Right cardiac atrium (tissue), 5 donors: ENCODE measurements at regions not wholly inside any gene's neighbourhood (a gene's known extent, or its start where the extent isn't known, plus 50 kb on each side); places are given as distances from the start of the nearest gene placed in this dataset.

Experiments
- ATAC-seq, 2 donors: fragments of 200-7000 bp; cut with Tn5 transposase; one replicate each; pipeline versions ENCODE4 v1.8.0 to v1.9.1; 2020; ENCODE audit warnings: moderate library complexity in 2 of 2, mild to moderate bottlenecking in 1 of 2
- DNase-seq, 3 donors: peaks; one replicate each; pipeline ENCODE4 v3.0.0-alpha.2; 2020
- H3K27ac ChIP-seq: one replicate; pipeline ENCODE4 v1.5.1; 2013; ENCODE audit warnings: mild to moderate bottlenecking, low read length, control low read depth, moderate library complexity
- H3K27me3 ChIP-seq: one replicate; pipeline ENCODE4 v1.6.1; 2013; ENCODE audit not compliant: control insufficient read depth, insufficient read depth
- H3K4me1 ChIP-seq: one replicate; pipeline ENCODE4 v1.6.1; 2013; ENCODE audit warnings: low read length; ENCODE audit not compliant: control insufficient read depth, insufficient read depth
- H3K4me3 ChIP-seq: one replicate; pipeline ENCODE4 v1.5.1; 2013; ENCODE audit warnings: low read length, control low read depth
- H3K9me3 ChIP-seq: one replicate; pipeline ENCODE4 v1.6.1; 2013; ENCODE audit warnings: low read length; ENCODE audit not compliant: control insufficient read depth
- WGBS: extraction: QIAGEN DNeasy Blood & Tissue Kit; methylation state at CpG from one replicate; pipeline ENCODE4 v1.1.7; 2013; 5-methylcytosine and 5-hydroxymethylcytosine counted together
- intact Hi-C, 4 donors: fragments of 100-400 bp; cut with DNase I; formaldehyde crosslinking; loops; one replicate each; pipeline versions ENCODE4 v1.11.0 to v1.14.0; 2022 to 2023
- donor health status: healthy with polysubstance abuse.
- donor health status: DM: no; HTN: yes; CAD: no.
- donor health status: DM: no; HTN: no; CAD: no.
- donor health status: DM: no; HTN: yes; CAD: no; lungs with severe emphysema.
- donor health status: DM: yes; HTN: yes; CAD: no.

DNA sequence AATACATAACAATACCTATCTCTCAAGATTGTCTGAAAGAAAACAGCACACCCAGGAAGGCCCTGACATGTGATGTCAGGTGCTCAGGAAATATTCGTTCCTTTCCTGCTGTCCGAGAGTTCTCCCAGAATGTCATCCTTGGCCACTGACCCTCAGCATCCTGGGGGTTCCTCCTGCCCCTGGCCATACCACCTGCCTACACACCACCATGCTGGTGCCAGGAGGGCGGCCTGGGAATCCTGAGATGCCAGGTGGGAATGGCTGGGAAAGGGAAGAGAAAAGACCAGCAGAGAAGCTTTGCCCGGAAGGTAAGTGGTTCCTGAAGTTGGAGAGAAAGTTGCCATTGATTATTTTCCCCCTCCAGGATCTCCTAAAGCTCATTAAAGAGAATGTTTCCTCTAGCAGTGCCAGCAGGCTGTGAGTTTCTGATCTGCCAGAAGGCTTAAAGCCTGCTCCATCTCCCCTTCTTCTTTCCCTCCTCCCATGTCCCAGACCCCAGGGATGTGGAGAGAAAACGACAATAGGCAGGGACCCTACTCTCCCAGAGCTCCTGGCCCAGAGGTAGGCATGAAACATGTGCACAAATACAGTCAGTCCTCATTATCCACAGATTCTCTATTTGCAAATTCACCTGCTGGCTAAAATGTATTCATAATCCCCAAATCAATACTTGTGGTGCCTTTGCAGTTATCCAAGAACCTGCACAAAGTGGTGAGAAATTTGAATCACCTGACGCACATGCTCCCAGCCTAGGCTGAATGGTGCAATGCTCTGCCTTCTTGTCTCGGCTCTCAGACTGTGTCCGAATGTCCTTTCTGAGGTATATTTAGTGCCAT is 147.1 kb upstream of the MYCN start:
- 90% methylated on average over 8 of the region's 8 CpGs for WGBS

DNA sequence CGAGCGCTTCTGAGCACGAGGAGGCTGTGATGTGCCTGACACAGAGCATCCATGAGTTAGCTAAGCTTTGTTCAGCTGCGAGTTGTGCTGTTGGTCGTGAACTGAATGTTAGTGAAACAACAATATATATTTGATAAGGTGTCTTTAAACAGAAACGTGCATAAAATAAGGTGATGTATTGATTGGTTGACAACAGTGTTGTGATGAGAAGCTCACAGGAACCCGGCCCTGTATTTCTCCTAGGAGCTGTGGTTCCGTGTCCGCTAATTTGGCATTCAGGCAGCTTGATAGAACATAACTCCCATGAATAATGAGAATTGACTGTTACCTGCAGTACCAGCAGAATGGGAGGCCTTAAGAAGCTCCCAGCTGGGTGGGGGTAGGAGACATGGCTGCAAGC is 146.4 kb upstream of the MYCN start:
- DNase-seq (no peak), ATAC-seq (no peak)
- Histone ChIP-seq H3K27me3 (no peaks in the 10 kb centered on the region), H3K4me3 (no peak overlapping the region), H3K27ac (no peak overlapping the region), H3K9me3 (no peaks in the 10 kb centered on the region), H3K4me1 (no peaks in the 10 kb centered on the region)
- WGBS: 92% methylated on average over 9 of the region's 9 CpGs
- intact Hi-C loops: no loop called here

More for the DNA sequence above, 147.1 kb upstream of the MYCN start:
- intact Hi-C loops: no loop called here
- no peaks in the 10 kb centered on the region for H3K9me3 ChIP-seq
- H3K27ac ChIP-seq: no peak overlapping the region
- H3K27me3 ChIP-seq: no peaks in the 10 kb centered on the region
- H3K4me1 ChIP-seq: peaks cover 3% of the 10 kb centered on the region
- ATAC-seq: no peak
- no peak for DNase-seq
- H3K4me3 ChIP-seq: no peak overlapping the region

DNA sequence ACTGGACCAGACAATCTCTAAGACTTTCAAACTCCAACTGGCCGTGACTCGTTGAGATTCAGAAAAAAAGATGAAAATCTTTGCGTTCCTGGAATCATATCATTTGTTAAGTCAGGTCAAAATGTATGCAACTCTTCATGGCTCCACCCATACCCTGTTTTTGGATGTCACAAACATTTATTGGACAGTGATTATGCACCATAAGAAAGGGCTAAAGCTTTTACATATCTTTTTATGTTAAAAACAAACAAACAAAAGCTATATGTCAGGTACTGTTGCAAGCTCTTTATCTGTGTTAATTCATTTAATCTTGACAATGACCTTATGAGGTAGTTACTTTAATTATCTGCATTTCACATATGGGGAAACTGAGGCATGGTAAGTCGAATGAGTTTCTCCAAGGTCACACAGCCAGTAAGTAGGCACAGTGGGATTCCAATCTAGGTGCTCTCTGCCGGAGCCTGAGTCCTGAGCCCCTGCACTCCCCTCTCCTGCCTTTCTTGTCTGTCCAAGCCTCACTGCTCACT is 145.7 kb upstream of the MYCN start:
- H3K9me3 ChIP-seq: no peaks in the 10 kb centered on the region
- H3K27ac ChIP-seq: no peak overlapping the region
- DNase-seq: no peak
- H3K4me3 ChIP-seq: no peak overlapping the region
- no peak for ATAC-seq
- H3K27me3 ChIP-seq: no peaks in the 10 kb centered on the region
- intact Hi-C loops: no loop called here
- 85% methylated on average over 5 of the region's 5 CpGs for WGBS
- H3K4me1 ChIP-seq: no peaks in the 10 kb centered on the region

DNA sequence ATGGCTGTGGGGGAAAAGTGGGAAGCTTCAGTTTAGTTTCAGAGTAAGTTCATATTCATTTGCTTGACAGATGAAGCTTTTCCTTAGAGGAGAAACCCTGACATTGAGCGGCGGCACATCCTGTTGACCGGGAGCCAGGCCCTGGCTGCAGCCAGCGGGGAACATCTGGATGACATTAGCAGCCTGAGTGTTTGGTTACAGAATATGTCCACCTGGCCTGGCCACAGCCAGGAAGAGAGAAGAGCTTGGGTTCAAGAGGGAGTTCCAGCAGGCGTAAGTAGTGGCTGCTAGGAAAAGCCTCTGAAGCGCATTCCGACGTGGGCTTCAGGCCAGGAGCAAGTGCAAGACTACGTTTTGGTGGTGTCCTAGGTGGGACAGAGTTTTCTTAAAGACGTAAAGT is 144.9 kb upstream of the MYCN start:
- Histone ChIP-seq H3K27me3 (no peaks in the 10 kb centered on the region), H3K9me3 (no peaks in the 10 kb centered on the region), H3K4me1 (no peaks in the 10 kb centered on the region), H3K27ac (no peak overlapping the region), H3K4me3 (no peak overlapping the region)
- WGBS: 40% methylated on average over 10 of the region's 10 CpGs
- no peak for DNase-seq
- intact Hi-C loops: no loop called here
- ATAC-seq: no peak

DNA sequence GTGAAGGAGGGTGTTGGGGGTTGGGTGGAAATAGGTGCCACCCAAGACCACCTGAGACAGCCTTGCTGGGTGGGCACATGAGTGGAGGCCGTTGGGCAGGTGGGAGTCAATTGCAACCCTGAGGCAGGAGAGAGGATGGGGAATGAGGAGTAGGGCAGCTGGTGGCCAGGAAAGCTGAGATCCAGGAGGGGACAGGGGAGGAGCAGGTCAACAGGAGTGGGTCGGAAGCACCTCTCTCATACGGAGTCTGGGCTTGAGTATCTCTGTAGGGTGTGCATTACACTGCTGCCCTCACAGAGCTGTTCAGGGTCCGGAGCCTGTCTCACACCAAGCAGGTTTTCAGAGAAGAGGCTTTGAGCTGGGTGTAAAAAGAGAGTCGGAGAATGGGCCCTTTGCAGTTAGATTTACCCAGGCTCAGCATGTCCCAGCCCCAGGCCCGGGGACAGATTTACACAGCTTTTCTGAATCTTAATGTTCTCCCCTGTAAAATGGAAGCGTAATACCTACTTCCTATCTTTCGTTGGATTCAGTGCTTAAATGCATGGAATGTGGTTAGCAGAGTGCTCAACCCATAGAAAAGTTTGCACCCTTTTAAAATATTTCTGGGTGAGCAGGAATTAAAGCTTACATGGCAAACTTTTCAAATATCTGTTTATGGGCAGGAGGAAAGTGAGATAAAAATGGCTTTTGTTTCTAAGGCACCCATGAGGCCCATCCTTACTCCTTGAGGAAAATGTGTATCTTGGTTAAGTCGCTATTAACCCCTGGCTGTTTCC is 144.0 kb upstream of the MYCN start:
- Histone ChIP-seq H3K9me3 (no peaks in the 10 kb centered on the region), H3K4me3 (no peak overlapping the region), H3K27me3 (no peaks in the 10 kb centered on the region), H3K4me1 (no peaks in the 10 kb centered on the region), H3K27ac (no peak overlapping the region)
- WGBS: 89% methylated on average over 9 of the region's 9 CpGs
- ATAC-seq: no peak
- intact Hi-C loops: no loop called here
- no peak for DNase-seq

DNA sequence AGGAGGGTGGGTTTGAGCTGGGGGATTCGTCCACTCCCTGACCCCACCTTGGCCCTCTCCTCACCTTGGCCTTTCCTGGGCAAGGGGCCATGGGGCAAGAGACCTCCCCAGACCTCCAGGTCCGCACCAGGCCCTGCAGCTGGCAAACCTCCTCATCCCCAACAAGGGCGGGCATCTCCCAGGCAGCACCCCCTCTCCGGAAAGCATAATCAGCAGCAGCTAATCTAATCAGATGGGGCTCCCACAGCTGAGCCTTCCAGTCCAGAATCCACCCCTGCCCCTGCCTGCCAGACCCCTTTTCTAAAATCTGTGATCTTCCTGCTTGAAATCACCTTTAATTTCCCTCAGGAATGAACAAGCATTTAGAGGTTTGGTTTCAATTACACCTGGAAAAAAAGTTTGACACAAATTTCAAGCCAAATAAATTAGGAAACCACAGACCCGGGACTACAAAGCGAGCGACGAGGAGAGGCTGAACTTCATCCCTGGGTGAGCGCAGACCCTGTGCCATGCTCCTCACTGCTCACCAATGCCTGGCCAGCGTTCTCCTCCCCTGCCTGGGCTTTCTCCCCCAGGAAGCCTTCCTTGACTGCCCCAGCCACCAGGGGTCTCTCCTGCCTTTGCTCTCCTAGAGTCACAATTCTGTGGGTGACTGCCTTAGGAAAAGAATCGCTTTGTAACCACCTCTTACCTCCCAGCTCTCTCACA is 143.0 kb upstream of the MYCN start:
- no peak overlapping the region for H3K27ac ChIP-seq
- no peak overlapping the region for H3K4me3 ChIP-seq
- ATAC-seq: no peak
- H3K27me3 ChIP-seq: no peaks in the 10 kb centered on the region
- WGBS: 79% methylated on average over 11 of the region's 11 CpGs
- no peaks in the 10 kb centered on the region for H3K4me1 ChIP-seq
- no peak for DNase-seq
- intact Hi-C loops: no loop called here
- H3K9me3 ChIP-seq: no peaks in the 10 kb centered on the region

DNA sequence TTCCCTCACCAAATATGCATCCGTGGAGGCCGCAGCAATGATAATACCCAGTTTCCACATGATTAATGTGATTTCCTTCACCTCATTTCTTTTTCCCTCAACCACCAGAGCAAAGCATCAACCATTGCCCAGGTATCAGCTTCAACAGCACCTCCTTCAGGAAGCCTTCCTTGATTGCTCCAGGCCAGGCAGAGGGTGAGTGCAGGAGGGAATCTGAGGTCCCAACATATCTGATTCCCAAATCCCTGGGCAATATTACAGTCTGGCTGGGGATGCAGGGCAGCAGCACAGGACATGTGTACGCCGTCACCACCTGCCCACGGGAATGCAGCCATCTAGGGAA is 142.4 kb upstream of the MYCN start:
- Histone ChIP-seq H3K27ac (no peak overlapping the region), H3K9me3 (no peaks in the 10 kb centered on the region), H3K4me3 (no peak overlapping the region), H3K4me1 (no peaks in the 10 kb centered on the region), H3K27me3 (no peaks in the 10 kb centered on the region)
- intact Hi-C loops: no loop called here
- ATAC-seq: no peak
- WGBS: 70% methylated on average over 5 of the region's 5 CpGs
- no peak for DNase-seq

DNA sequence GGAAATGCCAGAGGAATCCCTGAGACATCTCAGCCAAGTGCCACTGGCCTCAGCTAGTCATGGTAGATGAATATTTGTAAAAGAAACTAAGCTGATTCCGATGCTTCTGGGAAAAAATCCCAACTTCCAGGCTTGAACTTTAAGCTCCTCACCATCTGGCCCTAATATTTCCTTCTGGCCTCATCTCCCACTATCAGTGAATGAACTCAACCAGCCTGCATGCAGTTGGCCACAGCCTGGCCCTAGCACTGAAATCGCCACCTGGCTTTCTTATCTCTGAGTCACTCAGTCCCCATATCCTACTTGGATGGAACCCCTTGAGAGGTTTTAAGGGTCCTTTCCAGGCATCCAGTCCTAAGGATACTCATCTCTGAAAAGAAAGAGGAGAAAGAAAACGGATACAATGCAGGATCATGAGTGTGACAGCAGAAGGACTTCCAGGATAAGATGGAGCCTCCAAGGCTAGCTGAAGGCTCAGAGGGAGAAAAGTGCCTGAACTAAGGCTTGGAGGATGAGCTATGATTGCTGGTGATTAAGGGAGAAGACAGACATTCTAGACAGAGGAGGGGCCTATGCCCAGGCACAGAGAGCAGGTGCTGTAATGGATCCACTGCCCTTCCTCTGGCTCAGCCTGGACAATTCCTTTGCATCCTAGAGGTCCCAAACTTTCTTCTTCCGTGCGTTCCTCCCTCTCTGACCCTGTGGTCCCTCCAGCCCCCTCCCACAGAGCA is 141.5 kb upstream of the MYCN start:
- ATAC-seq (no peak), DNase-seq (no peak)
- Histone ChIP-seq H3K27ac (no peak overlapping the region), H3K9me3 (no peaks in the 10 kb centered on the region), H3K4me1 (no peaks in the 10 kb centered on the region), H3K27me3 (no peaks in the 10 kb centered on the region), H3K4me3 (no peak overlapping the region)
- WGBS: 66% methylated on average over 5 of the region's 5 CpGs
- intact Hi-C loops: no loop called here

DNA sequence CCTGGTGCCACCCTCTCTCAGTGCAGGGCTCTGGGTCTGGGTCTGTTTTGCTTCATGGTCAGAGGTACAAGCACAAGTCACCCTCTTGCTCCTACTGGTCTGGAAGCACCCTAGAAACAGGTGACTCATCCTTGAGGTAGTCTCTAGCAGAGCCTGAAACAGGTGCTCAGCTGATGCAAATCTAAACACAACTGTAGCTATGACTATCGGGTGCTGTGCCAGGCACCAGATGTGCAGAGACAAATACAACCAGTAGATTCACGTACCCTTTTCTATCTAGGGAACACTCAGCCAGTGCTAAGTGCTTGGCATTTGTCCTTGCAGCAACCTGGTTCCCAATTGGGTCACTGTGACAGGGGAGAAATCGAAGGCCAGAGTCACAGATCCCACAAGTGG is 140.9 kb upstream of the MYCN start:
- no peaks in the 10 kb centered on the region for H3K27me3 ChIP-seq
- no peak overlapping the region for H3K27ac ChIP-seq
- no peak for DNase-seq
- WGBS: 63% methylated on average over 3 of the region's 3 CpGs
- no peak overlapping the region for H3K4me3 ChIP-seq
- intact Hi-C loops: no loop called here
- peak in 1 of 2 donors; percentile 7 for ATAC-seq
- H3K4me1 ChIP-seq: no peaks in the 10 kb centered on the region
- no peaks in the 10 kb centered on the region for H3K9me3 ChIP-seq

DNA sequence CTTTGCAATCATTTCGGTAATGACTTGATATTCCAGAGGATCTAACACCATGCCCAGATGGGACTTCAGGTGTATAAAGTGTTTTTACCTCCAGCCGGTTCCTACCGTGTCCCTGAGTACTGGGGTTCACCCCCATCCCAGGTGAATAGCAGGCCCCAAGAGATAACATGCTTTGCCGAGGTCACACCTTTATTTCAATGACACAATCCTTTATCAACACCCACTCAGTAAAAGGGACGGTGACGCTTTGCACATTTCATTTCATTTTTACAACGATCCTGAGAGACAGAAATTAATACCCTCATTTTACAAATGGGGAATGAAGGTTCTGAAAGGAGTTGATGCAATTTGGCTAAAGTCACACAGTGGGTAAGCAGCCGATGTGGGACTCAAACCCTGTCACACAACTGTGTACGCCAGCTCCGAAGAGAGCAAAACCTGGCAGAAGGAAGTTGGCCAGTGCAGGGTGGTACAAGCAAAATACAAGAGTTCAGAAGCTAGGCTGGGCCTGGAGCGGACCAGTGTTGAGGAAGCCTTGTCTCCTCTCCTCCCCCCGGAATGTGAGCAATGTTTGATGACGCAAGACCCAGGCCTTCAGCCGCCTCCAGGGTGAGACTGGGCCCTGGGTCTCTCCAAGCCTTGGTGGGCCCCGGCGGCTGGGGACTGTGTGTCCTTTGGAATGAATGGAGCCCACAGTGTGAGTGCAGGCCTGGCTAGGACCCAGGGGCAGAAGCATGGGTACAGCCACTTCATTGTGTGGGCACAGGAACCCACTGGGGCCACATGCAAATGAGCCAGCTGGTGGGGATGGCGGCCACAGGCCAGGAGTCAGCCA is 139.6 kb upstream of the MYCN start:
- H3K27ac ChIP-seq: no peak overlapping the region
- no peaks in the 10 kb centered on the region for H3K9me3 ChIP-seq
- H3K4me3 ChIP-seq: no peak overlapping the region
- no peaks in the 10 kb centered on the region for H3K4me1 ChIP-seq
- H3K27me3 ChIP-seq: no peaks in the 10 kb centered on the region
- intact Hi-C loops: no loop called here
- ATAC-seq (peak in 1 of 2 donors; percentile 53), DNase-seq (peak; percentile 23 to 66 (median 63))
- WGBS: 80% methylated on average over 17 of the region's 17 CpGs
